K562 (cell line): ENCODE measurements at regions not wholly inside any gene's neighbourhood (a gene's known extent, or its start where the extent isn't known, plus 50 kb on each side); places are given as distances from the start of the nearest gene placed in this dataset.

ENCODE experiments used
- ATAC-seq: fragments of 200-7000 bp; cut with Tn5 transposase; 3 replicates; pipeline ENCODE4 v1.9.1; 2020; ENCODE audit warnings: moderate library complexity
- BruUV-seq: library from RNA; stranded (reverse); fragments of 400-500 nt; replicated peaks from 2 replicates; lab custom pipeline; 2021; lab: Mats Ljungman, UMichigan
- CTCF ChIA-PET: fragments of 300-600 bp; formaldehyde crosslinking; extraction: SDS; loops from one replicate; lab custom pipeline; 2021; ENCODE audit warnings: low intra/inter-chr PET ratio; lab: Yijun Ruan, JAX
- POLR2A ChIA-PET: fragments of 300-600, 350-650 bp; sonication (Branson Sonifier 250); formaldehyde crosslinking; extraction: SDS; loops from one replicate; lab custom pipeline; 2021; ENCODE audit warnings: antibody characterized with exemption, inconsistent platforms; lab: Yijun Ruan, JAX
- DNase-seq, 4 experiments: peaks; one replicate each; pipeline versions ENCODE4 v3.0.0 to v3.0.0-alpha.2; 2011 to 2018; ENCODE audit warnings: low spot score in 3 of 4, mixed read lengths in 3 of 4; ENCODE audit errors: extremely low read depth in 1 of 4
- FAIRE-seq: peaks from 2 replicates; lab custom pipeline; 2011; peaks lifted over from hg19 to GRCh38; lab: Jason Lieb, UNC
- H2AFZ ChIP-seq: 2 replicates; pipeline ENCODE4 v1.6.0; 2011; ENCODE audit warnings: low read depth, low read length, control low read depth, inconsistent platforms
- H3K27ac ChIP-seq: fragments of 200-600 bp; 3 replicates; pipeline ENCODE4 v1.8.0; 2011; ENCODE audit warnings: low read depth, mild to moderate bottlenecking, control low read depth, inconsistent platforms, low read length, moderate library complexity, mixed read lengths; ENCODE audit errors: extremely low read depth
- H3K27me3 ChIP-seq, 2 experiments: fragments of 300-600 bp in 1 of 2; 2 replicates in 1 of 2; 3 replicates in 1 of 2; pipeline versions ENCODE4 v1.6.0 to v1.8.0; 2011; ENCODE audit warnings: inconsistent platforms in 2 of 2, low read length in 2 of 2, mild to moderate bottlenecking in 1 of 2, mixed read lengths in 1 of 2, moderate library complexity in 1 of 2; ENCODE audit not compliant: control insufficient read depth in 2 of 2, insufficient read depth in 2 of 2
- H3K36me3 ChIP-seq: fragments of 300-600 bp; 3 replicates; pipeline ENCODE4 v1.8.0; 2011; ENCODE audit warnings: mild to moderate bottlenecking, low read length, inconsistent platforms; ENCODE audit not compliant: control insufficient read depth, insufficient read depth
- H3K4me1 ChIP-seq, 2 experiments: fragments of 200-600 bp in 1 of 2; replicated peaks in 1 of 2; 2 replicates in 1 of 2; 3 replicates in 1 of 2; pipeline versions ENCODE4 v1.5.1 to v1.8.0; 2011; ENCODE audit warnings: inconsistent platforms in 2 of 2, low read length in 2 of 2, mild to moderate bottlenecking in 1 of 2, mixed read lengths in 1 of 2, moderate library complexity in 1 of 2; ENCODE audit not compliant: control insufficient read depth in 2 of 2, insufficient read depth in 2 of 2
- H3K4me2 ChIP-seq: 2 replicates; pipeline ENCODE4 v1.6.1; 2011; ENCODE audit warnings: low read length, control low read depth, inconsistent platforms, mixed read lengths; ENCODE audit not compliant: insufficient read depth
- H3K4me3 ChIP-seq: fragments of 200-600 bp; sonication (generic), shearing (Covaris generic); 2 replicates; pipeline ENCODE4 v1.5.1; 2016; ENCODE audit warnings: control low read depth, inconsistent platforms
- H3K79me2 ChIP-seq: fragments of 200-600 bp; 3 replicates; pipeline ENCODE4 v1.8.0; 2011; ENCODE audit warnings: low read length, inconsistent platforms; ENCODE audit not compliant: control insufficient read depth, insufficient read depth
- H3K9ac ChIP-seq, 2 experiments: 2 replicates each; pipeline versions ENCODE4 v1.6.0 to v1.6.1; 2011; ENCODE audit warnings: low read depth in 2 of 2, low read length in 2 of 2, control low read depth in 1 of 2, inconsistent platforms in 1 of 2, mild to moderate bottlenecking in 1 of 2, mixed read lengths in 1 of 2; ENCODE audit not compliant: insufficient read depth in 1 of 2
- H3K9me1 ChIP-seq: one replicate; pipeline ENCODE4 v1.6.0; 2011; ENCODE audit warnings: inconsistent platforms, mild to moderate bottlenecking, low read length, moderate library complexity; ENCODE audit not compliant: control insufficient read depth, insufficient read depth
- H3K9me3 ChIP-seq: replicated peaks from 2 replicates; pipeline ENCODE4 v1.5.1; 2011; ENCODE audit warnings: low read depth, low read length, inconsistent platforms; ENCODE audit not compliant: control insufficient read depth, insufficient read depth
- H4K20me1 ChIP-seq: replicated peaks from 2 replicates; pipeline ENCODE4 v1.6.1; 2011; ENCODE audit warnings: low read length, inconsistent platforms, mixed read lengths; ENCODE audit not compliant: control insufficient read depth, insufficient read depth
- GATAD2A ChIP-seq: fragments of 450-650 bp; IDR thresholded peaks from 2 replicates; pipeline ENCODE4 v1.6.1; 2017
- IFI16 ChIP-seq: fragments of 250-450 bp; sonication (Bioruptor Pico); IDR thresholded peaks from 2 replicates; pipeline ENCODE4 v2.1.2; 2022; ENCODE audit warnings: mild to moderate bottlenecking, inconsistent platforms
- ILK ChIP-seq: fragments of 450-650 bp; IDR thresholded peaks from 2 replicates; pipeline ENCODE4 v1.6.1; 2016; ENCODE audit warnings: missing genetic modification characterization, low read depth, mild to moderate bottlenecking, missing compliant biosample characterization, moderate library complexity, borderline replicate concordance
- SAFB ChIP-seq: fragments of 200-400 bp; formaldehyde crosslinking; IDR thresholded peaks from 2 replicates; pipeline ENCODE4 v1.6.1; 2017; ENCODE audit warnings: low read depth, low read length, borderline replicate concordance
- TGIF2 ChIP-seq: sonication (generic); formaldehyde crosslinking; IDR thresholded peaks from 2 replicates; pipeline ENCODE4 v1.8.1; 2022; ENCODE audit warnings: mild to moderate bottlenecking, missing genetic modification reagents, moderate library complexity
- WHSC1 ChIP-seq: IDR thresholded peaks from one replicate; pipeline ENCODE4 v1.6.1; 2012; ENCODE audit warnings: low read length, control low read depth, inconsistent platforms
- ZNF239 ChIP-seq: fragments of 250-450 bp; sonication (Bioruptor Pico); IDR thresholded peaks from 2 replicates; pipeline ENCODE4 v1.4.0; 2020; ENCODE audit warnings: mild to moderate bottlenecking
- ZNF57 ChIP-seq: fragments of 450-650 bp; formaldehyde crosslinking; IDR thresholded peaks from 2 replicates; pipeline ENCODE4 v1.4.0; 2020; ENCODE audit warnings: mild to moderate bottlenecking, moderate library complexity
- WGBS: fragments of 100-300 bp; shearing (Covaris generic); methylation state at CpG from one replicate; pipeline ENCODE4 v1.1.6; 2016; ENCODE audit warnings: low coverage, mixed read lengths; ENCODE audit not compliant: insufficient coverage; ENCODE audit errors: missing lambda C conversion rate; 5-methylcytosine and 5-hydroxymethylcytosine counted together
- in situ Hi-C: fragments of 300-500 bp; cut with MboI; formaldehyde crosslinking; loops from 4 replicates; pipeline ENCODE4 v1.15.0; 2018; ENCODE audit warnings: inconsistent platforms, mixed read lengths
- intact Hi-C: fragments of 100-400 bp; cut with micrococcal nuclease; formaldehyde crosslinking; loops from 2 replicates; pipeline ENCODE4 v1.14.2; 2022

DNA sequence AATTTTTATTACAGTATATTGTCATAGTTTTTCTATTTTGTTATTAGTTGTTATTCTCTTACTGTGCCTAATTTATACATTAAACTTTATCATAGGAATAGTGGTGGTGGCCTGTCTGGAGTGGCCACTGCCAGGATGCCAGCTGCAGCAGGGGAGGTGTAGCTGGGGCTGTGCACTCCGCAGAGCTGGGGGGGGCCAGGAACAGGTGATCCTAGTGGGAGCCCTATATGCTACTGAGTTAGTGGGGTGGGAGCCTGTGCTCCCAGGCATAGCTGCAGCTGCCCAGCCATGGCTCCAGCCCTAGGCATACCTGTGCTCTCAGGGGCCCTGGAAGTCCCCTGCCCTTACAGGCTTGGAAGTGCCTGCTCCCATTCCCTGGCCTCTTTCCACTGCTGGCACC lies 638.1 kb upstream of the KCNMB2 start:
- Histone ChIP-seq H3K4me2 (no peak overlapping the region), H3K79me2 (no peaks in the 10 kb centered on the region), H3K27me3 (no peaks in the 10 kb centered on the region), H3K36me3 (no peaks in the 10 kb centered on the region), H3K9me1 (no peaks in the 10 kb centered on the region), H3K27ac (no peak overlapping the region), H3K4me3 (no peak overlapping the region), H3K9ac (no peak overlapping the region), H4K20me1 (no peaks in the 10 kb centered on the region), H3K9me3 (peaks cover 2% of the 10 kb centered on the region), H3K4me1 (no peaks in the 10 kb centered on the region), H2AFZ (no peak overlapping the region)
- no TSS peak for BruUV-seq
- WGBS, result 10% methylated on average over 1 of the region's 1 CpG
- FAIRE-seq (no peak), ATAC-seq (no peak), DNase-seq (no peak)
- in situ Hi-C loops, result no loop called here
- CTCF ChIA-PET, result no interaction called here
- intact Hi-C loops, result no loop called here
- POLR2A ChIA-PET, result no interaction called here
- TF ChIP-seq SAFB, result no peak
- no peak for TF ChIP-seq ILK (tag)
- no peak for TF ChIP-seq TGIF2
- TF ChIP-seq WHSC1, result no peak
- no peak for TF ChIP-seq ZNF57 (CRISPR knock-in tag)
- TF ChIP-seq ZNF239, result no peak
- TF ChIP-seq GATAD2A, result no peak
- TF ChIP-seq IFI16 (CRISPR knock-in tag), result no peak
